ENCODE measurements at regions not wholly inside any gene's neighbourhood (a gene's known extent, or its start where the extent isn't known, plus 50 kb on each side); places are given as distances from the start of the nearest gene placed in this dataset.

DNA sequence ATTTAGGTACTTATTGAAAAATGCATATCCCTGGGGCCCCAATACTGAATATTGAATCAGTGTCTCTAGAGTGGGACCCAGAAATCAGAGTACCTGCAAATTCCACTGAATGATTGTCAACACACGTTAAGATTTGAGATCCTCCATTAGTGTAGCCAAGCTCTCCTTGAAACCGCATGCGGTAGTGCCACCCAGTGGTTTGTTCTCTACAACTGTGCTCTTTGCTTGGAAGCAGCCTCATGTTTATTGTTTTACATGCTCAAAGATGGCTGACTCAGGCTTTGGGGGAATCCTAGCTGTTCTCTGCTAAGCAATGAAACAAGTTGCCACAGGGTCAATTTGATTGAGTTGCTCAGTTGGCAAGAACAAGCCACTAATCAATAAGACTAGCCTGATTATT, 340.2 kb upstream of the CELF2 start:
- Histone ChIP-seq H3K9me3 (no peaks in the 10 kb centered on the region), H3K27me3 (no peaks in the 10 kb centered on the region), H3K4me3 (no peak overlapping the region), H3K36me3 (no peaks in the 10 kb centered on the region), H3K27ac (no peak overlapping the region), H3K4me1 (no peaks in the 10 kb centered on the region)
- peak; percentile 95 for ATAC-seq
- peak; percentile 74 for DNase-seq
- intact Hi-C loops (cut with DNase I), result no loop called here
- TF ChIP-seq, protein P1, sequence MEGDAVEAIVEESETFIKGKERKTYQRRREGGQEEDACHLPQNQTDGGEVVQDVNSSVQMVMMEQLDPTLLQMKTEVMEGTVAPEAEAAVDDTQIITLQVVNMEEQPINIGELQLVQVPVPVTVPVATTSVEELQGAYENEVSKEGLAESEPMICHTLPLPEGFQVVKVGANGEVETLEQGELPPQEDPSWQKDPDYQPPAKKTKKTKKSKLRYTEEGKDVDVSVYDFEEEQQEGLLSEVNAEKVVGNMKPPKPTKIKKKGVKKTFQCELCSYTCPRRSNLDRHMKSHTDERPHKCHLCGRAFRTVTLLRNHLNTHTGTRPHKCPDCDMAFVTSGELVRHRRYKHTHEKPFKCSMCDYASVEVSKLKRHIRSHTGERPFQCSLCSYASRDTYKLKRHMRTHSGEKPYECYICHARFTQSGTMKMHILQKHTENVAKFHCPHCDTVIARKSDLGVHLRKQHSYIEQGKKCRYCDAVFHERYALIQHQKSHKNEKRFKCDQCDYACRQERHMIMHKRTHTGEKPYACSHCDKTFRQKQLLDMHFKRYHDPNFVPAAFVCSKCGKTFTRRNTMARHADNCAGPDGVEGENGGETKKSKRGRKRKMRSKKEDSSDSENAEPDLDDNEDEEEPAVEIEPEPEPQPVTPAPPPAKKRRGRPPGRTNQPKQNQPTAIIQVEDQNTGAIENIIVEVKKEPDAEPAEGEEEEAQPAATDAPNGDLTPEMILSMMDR (IDR thresholded peaks at IDR 0.05), result peak; percentile 59

DNA sequence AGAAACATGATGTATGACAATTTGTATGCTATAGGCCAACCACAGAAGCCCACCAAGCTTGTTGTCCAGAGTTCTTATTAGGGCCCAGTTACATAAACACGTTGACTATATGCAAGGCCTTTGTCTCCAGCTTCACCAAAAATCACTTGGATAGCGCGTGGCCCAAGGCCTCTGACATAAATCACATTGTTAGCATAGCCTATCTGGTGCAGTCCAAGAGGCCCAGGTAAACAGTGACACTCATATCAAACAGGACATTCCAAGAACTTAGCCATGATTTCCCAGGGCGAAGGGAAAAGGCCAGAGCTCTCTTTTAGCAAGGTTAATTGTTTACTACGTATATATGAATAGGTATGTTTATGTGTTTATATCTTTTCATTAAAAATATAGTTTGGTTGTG, 337.2 kb upstream of the CELF2 start:
- intact Hi-C loops (cut with DNase I), result no loop called here
- no peaks in the 10 kb centered on the region for H3K9me3 ChIP-seq
- H3K4me3 ChIP-seq, result no peak overlapping the region
- no peak overlapping the region for H3K27ac ChIP-seq
- H3K36me3 ChIP-seq, result no peaks in the 10 kb centered on the region
- no peak for DNase-seq
- H3K4me1 ChIP-seq, result no peaks in the 10 kb centered on the region
- ATAC-seq, result peak; percentile 86
- TF ChIP-seq, protein P1 (IDR thresholded peaks at IDR 0.05), result no peak
- no peaks in the 10 kb centered on the region for H3K27me3 ChIP-seq

DNA sequence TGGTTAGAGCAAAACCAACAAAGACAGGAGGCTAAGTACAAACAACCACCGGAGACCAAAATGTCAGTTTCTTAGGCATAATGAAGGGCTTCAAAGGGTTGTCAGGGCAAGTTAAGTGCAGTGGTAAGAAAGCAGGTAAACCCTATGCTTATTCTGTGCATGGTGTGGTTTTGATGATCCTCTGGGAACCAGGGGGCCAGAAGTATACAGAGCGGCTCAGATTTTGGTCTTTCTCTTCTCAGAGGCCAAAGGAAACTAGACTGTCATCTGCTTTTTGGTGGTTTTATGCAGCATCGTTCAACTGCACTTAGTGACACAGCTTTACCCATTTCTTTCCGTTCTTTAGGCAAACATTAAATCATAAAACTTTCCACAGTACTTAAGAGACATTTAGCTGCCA, 332.7 kb upstream of the CELF2 start:
- Histone ChIP-seq H3K27me3 (no peaks in the 10 kb centered on the region), H3K9me3 (no peaks in the 10 kb centered on the region), H3K36me3 (no peaks in the 10 kb centered on the region), H3K27ac (no peak overlapping the region), H3K4me1 (no peaks in the 10 kb centered on the region), H3K4me3 (no peak overlapping the region)
- ATAC-seq (no peak), DNase-seq (no peak)
- TF ChIP-seq, protein P1 (IDR thresholded peaks at IDR 0.05), result no peak
- intact Hi-C loops (cut with DNase I), result no loop called here

DNA sequence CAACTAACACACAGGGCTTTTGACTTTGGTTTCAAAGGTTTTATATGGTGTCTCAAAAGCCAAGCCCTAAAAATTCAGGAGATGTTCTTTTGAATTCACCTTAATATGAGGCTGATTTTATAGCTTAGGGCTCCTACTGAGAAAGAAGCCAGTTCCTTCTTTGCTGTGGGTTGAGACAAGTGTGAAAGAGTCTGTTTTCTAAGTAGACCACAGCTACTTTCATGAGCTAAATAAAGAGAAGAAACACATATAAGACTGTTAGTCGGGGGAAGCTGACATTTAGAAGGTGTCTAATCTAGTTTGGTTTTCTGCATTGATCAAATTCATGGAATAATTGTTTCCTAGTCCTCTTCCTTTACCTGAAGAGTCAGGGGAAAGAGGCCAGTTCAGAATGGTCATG, 332.1 kb upstream of the CELF2 start:
- no peaks in the 10 kb centered on the region for H3K9me3 ChIP-seq
- no peak overlapping the region for H3K27ac ChIP-seq
- intact Hi-C loops (cut with DNase I), result no loop called here
- no peak overlapping the region for H3K4me3 ChIP-seq
- DNase-seq (no peak), ATAC-seq (no peak)
- TF ChIP-seq, protein P1 (IDR thresholded peaks at IDR 0.05), result no peak
- no peaks in the 10 kb centered on the region for H3K36me3 ChIP-seq
- H3K27me3 ChIP-seq, result no peaks in the 10 kb centered on the region
- no peaks in the 10 kb centered on the region for H3K4me1 ChIP-seq

DNA sequence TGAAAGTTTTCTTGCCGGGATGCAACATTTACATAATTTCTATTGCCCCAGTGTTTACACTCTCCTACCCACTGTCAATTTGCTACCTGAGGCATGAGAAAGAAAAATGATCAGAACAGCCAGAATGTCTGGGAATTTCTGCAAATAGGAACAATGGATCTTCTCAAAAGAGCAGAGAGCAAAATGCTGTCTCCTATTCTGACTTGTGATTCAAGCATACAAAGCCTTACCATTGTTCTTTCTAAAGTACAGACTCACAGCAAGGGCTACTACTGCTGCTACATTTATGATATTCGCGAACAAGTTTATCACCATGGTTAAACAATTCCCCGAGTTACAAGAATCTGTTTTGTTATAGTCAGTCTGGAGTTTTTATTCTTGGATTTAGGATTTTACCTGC, 329.9 kb upstream of the CELF2 start:
- ATAC-seq (no peak), DNase-seq (no peak)
- Histone ChIP-seq H3K36me3 (no peaks in the 10 kb centered on the region), H3K9me3 (no peaks in the 10 kb centered on the region), H3K4me1 (no peaks in the 10 kb centered on the region), H3K4me3 (no peak overlapping the region), H3K27ac (no peak overlapping the region), H3K27me3 (no peaks in the 10 kb centered on the region)
- TF ChIP-seq, protein P1 (IDR thresholded peaks at IDR 0.05), result no peak
- intact Hi-C loops (cut with DNase I), result no loop called here

DNA sequence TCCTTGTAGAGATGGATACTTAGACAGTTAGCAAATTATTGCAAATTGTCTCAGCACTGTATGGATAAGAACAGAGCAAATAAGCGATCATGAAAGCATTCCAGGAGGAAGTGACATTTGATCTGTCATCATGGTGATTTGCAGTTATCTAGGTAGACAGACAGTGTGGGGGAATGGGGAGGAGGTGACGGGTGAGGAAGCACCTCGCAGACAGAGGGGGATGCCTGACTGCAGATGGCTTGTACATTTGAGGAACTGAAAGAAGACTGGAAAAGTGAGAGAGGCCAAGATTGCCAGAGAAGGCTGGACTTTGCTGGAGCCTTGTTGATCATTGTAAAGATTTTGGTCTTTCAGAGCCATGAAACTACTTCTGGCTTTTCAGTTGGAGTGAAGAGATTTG, 318.2 kb upstream of the CELF2 start:
- ATAC-seq (peak; percentile 32), DNase-seq (no peak)
- TF ChIP-seq, protein P1 (IDR thresholded peaks at IDR 0.05), result no peak
- H3K4me3 ChIP-seq, result no peak overlapping the region
- H3K4me1 ChIP-seq, result no peaks in the 10 kb centered on the region
- no peak overlapping the region for H3K27ac ChIP-seq
- H3K36me3 ChIP-seq, result no peaks in the 10 kb centered on the region
- H3K27me3 ChIP-seq, result no peaks in the 10 kb centered on the region
- no peaks in the 10 kb centered on the region for H3K9me3 ChIP-seq
- intact Hi-C loops (cut with DNase I), result no loop called here
